HCT116 (cell line): ENCODE measurements at regions not wholly inside any gene's neighbourhood (a gene's known extent, or its start where the extent isn't known, plus 50 kb on each side); places are given as distances from the start of the nearest gene placed in this dataset.

Source experiments
- ATAC-seq: fragments of 200-7000 bp; cut with Tn5 transposase; 2 replicates; pipeline ENCODE4 v1.9.1; 2020; ENCODE audit warnings: mild to moderate bottlenecking, moderate library complexity
- BruUV-seq: library from RNA; stranded (reverse); fragments of 400-500 nt; replicated peaks from 2 replicates; lab custom pipeline; 2021; lab: Mats Ljungman, UMichigan
- CTCF ChIA-PET: fragments of 300-600 bp; sonication (Branson Sonifier 250); formaldehyde crosslinking; loops from one replicate; lab custom pipeline; 2021; ENCODE audit warnings: antibody characterized with exemption; lab: Charles Lee
- POLR2A ChIA-PET: fragments of 300-600, 350-600 bp; sonication (Branson Sonifier 250); formaldehyde crosslinking; loops from one replicate; lab custom pipeline; 2021; ENCODE audit warnings: antibody characterized with exemption; lab: Charles Lee
- RAD21 ChIA-PET, 2 experiments: fragments of 300-600 bp; sonication (Branson Sonifier 250); formaldehyde crosslinking; loops; one replicate each; lab custom pipeline; 2023; ENCODE audit warnings: low total read pairs in 2 of 2; ENCODE audit not compliant: uncharacterized antibody in 2 of 2, unreplicated experiment in 2 of 2, low non-redundant PET in 1 of 2; lab: Charles Lee
- DNase-seq: peaks from one replicate; pipeline ENCODE4 v3.0.0-alpha.2; 2010; ENCODE audit warnings: low read depth, low spot score
- H2AFZ ChIP-seq: fragments of 200-600 bp; shearing (Covaris generic), sonication (generic); 2 replicates; pipeline ENCODE4 v1.6.1; 2017; ENCODE audit warnings: low read depth, mixed run types, mixed read lengths, antibody characterized with exemption, low read length; ENCODE audit not compliant: poor library complexity, severe bottlenecking
- H3K27ac ChIP-seq: 2 replicates; pipeline ENCODE4 v1.5.1; 2012; ENCODE audit warnings: low read depth, low read length
- H3K27me3 ChIP-seq: fragments of 200-600 bp; sonication (generic); 2 replicates; pipeline ENCODE4 v1.6.1; 2016; ENCODE audit warnings: mixed run types, low read length, mixed read lengths; ENCODE audit not compliant: insufficient read depth
- H3K36me3 ChIP-seq, 2 experiments: fragments of 200-500 bp in 1 of 2; fragments of 200-600 bp in 1 of 2; sonication (Bioruptor generic) in 1 of 2; sonication (generic) in 1 of 2; 2 replicates each; pipeline versions ENCODE4 v1.5.1 to v1.6.1; 2014 to 2016; ENCODE audit warnings: low read length in 2 of 2, inconsistent platforms in 1 of 2, mixed read lengths in 1 of 2, mixed run types in 1 of 2; ENCODE audit not compliant: insufficient read depth in 2 of 2, control insufficient read depth in 1 of 2
- H3K4me1 ChIP-seq, 2 experiments: fragments of 200-600 bp in 1 of 2; sonication (generic) in 1 of 2; 2 replicates each; pipeline versions ENCODE4 v1.5.1 to v1.6.1; 2012 to 2017; ENCODE audit warnings: low read length in 2 of 2, inconsistent platforms in 1 of 2, mild to moderate bottlenecking in 1 of 2, mixed read lengths in 1 of 2, mixed run types in 1 of 2, moderate library complexity in 1 of 2; ENCODE audit not compliant: insufficient read depth in 2 of 2, control insufficient read depth in 1 of 2
- H3K4me2 ChIP-seq: fragments of 200-600 bp; sonication (generic); 2 replicates; pipeline ENCODE4 v1.6.1; 2017; ENCODE audit warnings: mixed run types, low read length, mixed read lengths
- H3K4me3 ChIP-seq, 2 experiments: fragments of 200-600 bp in 1 of 2; sonication (generic) in 1 of 2; replicated peaks in 1 of 2; 2 replicates each; pipeline ENCODE4 v1.5.1; 2011 to 2016; ENCODE audit warnings: low read length in 2 of 2, control low read depth in 1 of 2, low read depth in 1 of 2, mild to moderate bottlenecking in 1 of 2, mixed read lengths in 1 of 2, mixed run types in 1 of 2
- H3K79me2 ChIP-seq: fragments of 200-600 bp; sonication (generic); 2 replicates; pipeline ENCODE4 v1.6.1; 2017; ENCODE audit warnings: mild to moderate bottlenecking, mixed run types, low read length, moderate library complexity, mixed read lengths; ENCODE audit not compliant: insufficient read depth
- H3K9ac ChIP-seq: fragments of 200-600 bp; sonication (generic); 2 replicates; pipeline ENCODE4 v1.6.1; 2016; ENCODE audit warnings: low read length, mixed read lengths
- H3K9me2 ChIP-seq: fragments of 200-600 bp; sonication (generic), shearing (Covaris generic); 2 replicates; pipeline ENCODE4 v1.6.1; 2017; ENCODE audit warnings: mixed run types, mild to moderate bottlenecking, moderate library complexity; ENCODE audit not compliant: insufficient read depth
- H3K9me3 ChIP-seq, 2 experiments: fragments of 200-500 bp in 1 of 2; fragments of 200-600 bp in 1 of 2; sonication (Bioruptor generic) in 1 of 2; sonication (generic) in 1 of 2; 2 replicates each; pipeline ENCODE4 v1.6.1; 2014 to 2017; ENCODE audit warnings: low read length in 2 of 2, mixed read lengths in 2 of 2, inconsistent platforms in 1 of 2, low read depth in 1 of 2, mild to moderate bottlenecking in 1 of 2, mixed run types in 1 of 2, moderate library complexity in 1 of 2; ENCODE audit not compliant: control insufficient read depth in 1 of 2, insufficient read depth in 1 of 2
- H4K20me1 ChIP-seq: fragments of 200-600 bp; sonication (generic), shearing (Covaris generic); 2 replicates; pipeline ENCODE4 v1.6.1; 2017; ENCODE audit warnings: mixed run types, mild to moderate bottlenecking, moderate library complexity; ENCODE audit not compliant: insufficient read depth
- CEBPB ChIP-seq: IDR thresholded peaks from 2 replicates; pipeline ENCODE4 v1.6.1; 2012; ENCODE audit warnings: low read depth
- EGR1 ChIP-seq: IDR thresholded peaks from 2 replicates; pipeline ENCODE4 v1.6.1; 2012; ENCODE audit warnings: low read depth
- ELF1 ChIP-seq: IDR thresholded peaks from 2 replicates; pipeline ENCODE4 v1.6.1; 2012; ENCODE audit warnings: low read depth, borderline replicate concordance
- EZH2 ChIP-seq: fragments of 200-600 bp; sonication (generic); IDR thresholded peaks from 2 replicates; pipeline ENCODE4 v1.6.1; 2017; ENCODE audit warnings: antibody characterized with exemption, mixed run types
- EZH2phosphoT487 ChIP-seq: fragments of 200-600 bp; IDR thresholded peaks from 2 replicates; pipeline ENCODE4 v1.6.1; 2018; ENCODE audit warnings: antibody characterized with exemption, borderline replicate concordance
- MAX ChIP-seq: IDR thresholded peaks from 2 replicates; pipeline ENCODE4 v1.6.1; 2012
- POLR2A ChIP-seq: IDR thresholded peaks from 2 replicates; pipeline ENCODE4 v1.7.0; 2011; ENCODE audit warnings: borderline replicate concordance; ENCODE audit not compliant: insufficient read depth, insufficient read length; ENCODE audit errors: extremely low read depth
- POLR2AphosphoS5 ChIP-seq: IDR thresholded peaks from 2 replicates; pipeline ENCODE4 v1.6.1; 2011; ENCODE audit warnings: mild to moderate bottlenecking, low read depth, low read length, moderate library complexity
- REST ChIP-seq: IDR thresholded peaks from 2 replicates; pipeline ENCODE4 v1.6.1; 2012; ENCODE audit warnings: low read depth
- SIN3A ChIP-seq: IDR thresholded peaks from 2 replicates; pipeline ENCODE4 v1.6.1; 2012; ENCODE audit warnings: low read depth
- SRF ChIP-seq: IDR thresholded peaks from 2 replicates; pipeline ENCODE4 v1.6.1; 2012; ENCODE audit warnings: low read depth
- TCF7L2 ChIP-seq: IDR thresholded peaks from 2 replicates; pipeline ENCODE4 v1.7.0; 2011; ENCODE audit warnings: borderline replicate concordance, inconsistent platforms; ENCODE audit not compliant: insufficient read depth, insufficient read length; ENCODE audit errors: extremely low read depth
- ZBTB33 ChIP-seq: IDR thresholded peaks from 2 replicates; pipeline ENCODE4 v1.6.1; 2011; ENCODE audit warnings: mild to moderate bottlenecking, low read length, moderate library complexity; ENCODE audit not compliant: insufficient replicate concordance; ENCODE audit errors: extremely low read depth
- ZNF274 ChIP-seq: fragments of 200-500 bp; sonication (Bioruptor generic); IDR thresholded peaks from 2 replicates; pipeline ENCODE4 v1.6.1; 2014; ENCODE audit warnings: mild to moderate bottlenecking, low read depth, low read length, inconsistent platforms
- intact Hi-C: fragments of 100-400 bp; cut with micrococcal nuclease; formaldehyde crosslinking; loops from 2 replicates; pipeline ENCODE4 v1.10.0; 2022

GRCh38 chr20:39849664-39850063 lies 839.4 kb downstream of the MAFB start (continued):
- TF ChIP-seq ZBTB33, result no peak
- TF ChIP-seq POLR2A, result no peak
- TF ChIP-seq EZH2, result no peak
- no peak for TF ChIP-seq POLR2AphosphoS5
- TF ChIP-seq SIN3A, result no peak
- TF ChIP-seq EZH2phosphoT487, result no peak

- ATAC-seq (no peak), DNase-seq (no peak)
- no peak overlapping the region for H3K27ac ChIP-seq
- H3K36me3 ChIP-seq, result no peaks in the 10 kb centered on the region
- no peak overlapping the region for H3K4me2 ChIP-seq
- H3K9ac ChIP-seq, result no peak overlapping the region
- CTCF ChIA-PET, result no interaction called here
- no peak for TF ChIP-seq SRF
- TF ChIP-seq REST, result no peak
- no peak for TF ChIP-seq CEBPB
- no peak for TF ChIP-seq EGR1
- TF ChIP-seq ELF1, result no peak
- no peak for TF ChIP-seq TCF7L2
- TF ChIP-seq ZNF274, result no peak
- TF ChIP-seq MAX, result no peak
- BruUV-seq, result no TSS peak
- intact Hi-C loops, result no loop called here
- H3K9me3 ChIP-seq, result peaks cover 0 to 8% of the 10 kb centered on the region in 2 experiments; a peak in 2 of 4 replicates
- no peaks in the 10 kb centered on the region for H3K4me1 ChIP-seq
- H3K79me2 ChIP-seq, result no peaks in the 10 kb centered on the region
- RAD21 ChIA-PET, result no interaction called here
- no peak overlapping the region for H3K4me3 ChIP-seq
- H4K20me1 ChIP-seq, result no peaks in the 10 kb centered on the region
- POLR2A ChIA-PET, result no interaction called here
- no peaks in the 10 kb centered on the region for H3K9me2 ChIP-seq
- H2AFZ ChIP-seq, result no peak overlapping the region
- no peaks in the 10 kb centered on the region for H3K27me3 ChIP-seq
Observed at GRCh38 chr20:39849171-39849570, 839.9 kb downstream of the MAFB start.
